ENCODE measurements at regions not wholly inside any gene's neighbourhood (a gene's known extent, or its start where the extent isn't known, plus 50 kb on each side); places are given as distances from the start of the nearest gene placed in this dataset.
"Not testable (repeated sequence)": the region's sequence is repeated elsewhere in the genome, so short reads cannot be mapped to it uniquely, and the experiment has no call there.

DNA sequence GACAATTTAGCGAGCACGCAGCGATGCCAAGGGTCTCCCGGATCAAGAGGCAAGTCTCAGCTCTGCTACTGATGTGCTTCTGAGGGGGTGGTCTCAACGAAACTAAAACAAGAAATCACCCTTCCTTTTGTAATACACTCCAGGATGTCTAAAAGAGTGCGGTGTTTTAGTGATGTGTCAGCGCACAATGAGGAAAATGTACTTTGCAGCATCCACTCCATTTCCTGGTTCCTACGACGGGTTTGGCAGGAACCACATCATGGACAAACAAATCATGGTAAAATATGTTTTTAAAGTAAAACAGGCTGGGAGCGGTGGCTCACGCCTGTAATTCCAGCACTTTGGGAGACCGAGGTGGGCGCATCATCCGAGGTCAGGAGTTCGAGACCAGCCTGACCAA, 154.0 kb upstream of the TSC22D1 start:
- TF ChIP-seq, protein P1, sequence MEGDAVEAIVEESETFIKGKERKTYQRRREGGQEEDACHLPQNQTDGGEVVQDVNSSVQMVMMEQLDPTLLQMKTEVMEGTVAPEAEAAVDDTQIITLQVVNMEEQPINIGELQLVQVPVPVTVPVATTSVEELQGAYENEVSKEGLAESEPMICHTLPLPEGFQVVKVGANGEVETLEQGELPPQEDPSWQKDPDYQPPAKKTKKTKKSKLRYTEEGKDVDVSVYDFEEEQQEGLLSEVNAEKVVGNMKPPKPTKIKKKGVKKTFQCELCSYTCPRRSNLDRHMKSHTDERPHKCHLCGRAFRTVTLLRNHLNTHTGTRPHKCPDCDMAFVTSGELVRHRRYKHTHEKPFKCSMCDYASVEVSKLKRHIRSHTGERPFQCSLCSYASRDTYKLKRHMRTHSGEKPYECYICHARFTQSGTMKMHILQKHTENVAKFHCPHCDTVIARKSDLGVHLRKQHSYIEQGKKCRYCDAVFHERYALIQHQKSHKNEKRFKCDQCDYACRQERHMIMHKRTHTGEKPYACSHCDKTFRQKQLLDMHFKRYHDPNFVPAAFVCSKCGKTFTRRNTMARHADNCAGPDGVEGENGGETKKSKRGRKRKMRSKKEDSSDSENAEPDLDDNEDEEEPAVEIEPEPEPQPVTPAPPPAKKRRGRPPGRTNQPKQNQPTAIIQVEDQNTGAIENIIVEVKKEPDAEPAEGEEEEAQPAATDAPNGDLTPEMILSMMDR (IDR thresholded peaks at IDR 0.05; ENCODE audit: insufficient read depth, low read length, missing control alignments) = no peak
- CTCF ChIA-PET = interaction anchor here (1.1 to 1.7 kb wide), 2 partner anchors 13 to 247 kb away, joined by 3 to 4 read pairs; no protein-coding TSS in a partner anchor

DNA sequence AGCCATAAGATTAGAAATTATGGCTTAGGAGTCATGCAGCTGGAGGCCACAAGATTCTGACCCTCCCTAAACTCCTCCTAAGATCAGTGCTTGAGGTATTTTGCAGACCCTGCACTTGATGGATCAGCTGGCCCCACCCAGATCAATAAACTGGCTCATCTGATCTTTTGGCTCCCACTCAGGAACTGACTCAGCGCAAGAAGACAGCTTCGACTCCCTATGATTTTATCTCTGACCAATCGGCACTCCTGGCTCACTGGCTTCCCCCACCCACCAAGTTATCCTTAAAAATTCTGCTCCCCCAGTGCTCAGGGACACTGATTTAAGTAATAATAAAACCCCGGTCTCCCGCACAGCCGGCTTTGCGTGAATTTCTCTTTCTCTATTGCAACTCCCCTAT, 151.5 kb upstream of the TSC22D1 start:
- POLR2A ChIA-PET; CTCF ChIA-PET; DNase-seq (ENCODE audit: low read depth, low spot score); H3K4me3 ChIP-seq (ENCODE audit: low read depth, low read length): not testable (repeated sequence)

More for the DNA sequence above, 154.0 kb upstream of the TSC22D1 start:
- DNase-seq (ENCODE audit: low read depth, low spot score) = no peak
- no peak overlapping the region for H3K4me3 ChIP-seq (ENCODE audit: low read depth, low read length)
- POLR2A ChIA-PET = no interaction called here

DNA sequence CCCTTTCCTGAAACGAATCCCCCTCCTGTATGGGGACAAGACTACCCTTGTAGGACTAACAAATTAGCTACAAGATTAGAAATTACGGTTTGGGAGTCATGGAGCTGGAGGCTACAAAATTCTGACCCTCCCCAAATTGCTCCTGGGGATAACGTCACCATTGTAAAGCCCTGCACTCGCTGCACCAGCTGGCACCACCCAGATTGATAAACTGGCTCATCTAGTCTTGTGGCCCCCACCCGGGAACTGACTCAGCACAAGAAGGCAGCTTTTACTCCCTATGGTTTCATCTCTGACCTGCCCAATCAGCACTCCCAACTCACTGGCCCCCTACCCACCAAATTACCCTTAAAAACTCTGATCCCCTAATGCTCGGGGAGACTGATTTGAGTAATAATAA, 150.6 kb upstream of the TSC22D1 start:
- DNase-seq (ENCODE audit: low read depth, low spot score) = no peak
- TF ChIP-seq, protein P1 (IDR thresholded peaks at IDR 0.05; ENCODE audit: insufficient read depth, low read length, missing control alignments) = no peak
- CTCF ChIA-PET = interaction anchor here (1.1 to 1.6 kb wide), 4 partner anchors 12 to 244 kb away, joined by 3 to 6 read pairs (median 4); no protein-coding TSS in a partner anchor
- POLR2A ChIA-PET = no interaction called here
- H3K4me3 ChIP-seq (ENCODE audit: low read depth, low read length) = no peak overlapping the region

DNA sequence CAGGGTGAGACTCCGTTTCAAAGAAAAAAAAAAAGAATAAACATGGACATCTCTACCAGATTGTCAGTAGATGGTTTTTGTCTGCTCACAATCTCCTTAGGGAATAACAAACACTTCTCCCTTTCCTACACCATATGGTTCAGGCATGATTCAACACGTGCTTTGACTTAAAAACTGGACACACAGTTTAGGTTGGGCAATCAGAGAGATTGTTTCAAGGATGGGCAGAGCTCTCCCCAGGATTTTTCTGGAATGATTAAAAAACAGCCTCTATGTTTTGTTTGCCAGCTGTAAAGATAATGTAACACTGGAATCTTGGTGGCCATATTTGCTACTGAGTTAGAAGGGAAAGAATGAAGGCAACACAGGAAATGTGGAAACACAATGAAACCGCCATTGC, 150.1 kb upstream of the TSC22D1 start:
- peak; percentile 87 for DNase-seq (ENCODE audit: low read depth, low spot score)
- ChIA-PET CTCF (interaction anchor here (1.1 to 1.6 kb wide), 4 partner anchors 12 to 244 kb away, joined by 3 to 6 read pairs (median 4); no protein-coding TSS in a partner anchor), POLR2A (interaction anchor here (0.7 kb wide), 1 partner anchor 293 kb away, joined by 3 read pairs; no protein-coding TSS in a partner anchor)
- H3K4me3 ChIP-seq (ENCODE audit: low read depth, low read length) = no peak overlapping the region
- TF ChIP-seq, protein P1 (IDR thresholded peaks at IDR 0.05; ENCODE audit: insufficient read depth, low read length, missing control alignments) = no peak

DNA sequence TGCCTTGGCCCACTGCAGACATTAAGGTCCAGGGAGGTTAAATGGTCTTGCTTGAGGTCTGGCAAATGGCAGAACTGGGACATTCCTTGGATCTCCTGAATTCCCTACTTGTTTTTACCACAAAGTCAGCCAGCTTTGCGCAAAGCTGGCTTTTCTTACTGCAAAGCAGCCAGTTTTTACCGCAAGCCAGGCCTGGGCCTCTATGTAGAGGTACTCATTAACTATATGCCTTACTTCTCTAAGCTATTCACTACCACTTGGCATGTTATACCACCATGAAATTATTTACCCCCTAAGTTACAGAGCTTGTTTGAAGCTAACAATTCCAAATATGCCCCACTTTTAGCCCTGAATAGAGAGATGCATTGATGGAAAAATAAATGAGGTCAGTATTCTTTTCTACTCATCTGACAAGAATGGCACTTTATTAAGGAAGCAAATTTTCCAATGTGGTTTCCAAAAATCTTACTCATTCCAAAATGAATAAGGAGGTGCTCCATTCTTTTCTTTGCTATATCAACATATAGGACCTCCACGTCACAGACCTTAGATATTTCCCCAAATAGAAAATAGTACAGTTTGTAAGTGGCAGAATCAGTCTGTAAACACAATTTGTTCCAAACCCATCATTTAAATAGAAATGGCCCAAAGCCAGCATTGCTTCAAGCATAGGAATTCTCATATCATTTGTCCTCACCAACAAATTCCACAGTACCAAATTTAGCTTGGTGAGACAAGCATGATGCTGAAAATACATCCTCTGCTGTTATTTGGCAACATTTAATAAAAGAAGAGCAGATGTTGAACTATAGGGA, 143.9 kb upstream of the TSC22D1 start:
- peak; percentile 93 for DNase-seq (ENCODE audit: low read depth, low spot score)
- TF ChIP-seq, protein P1 (IDR thresholded peaks at IDR 0.05; ENCODE audit: insufficient read depth, low read length, missing control alignments) = no peak
- H3K4me3 ChIP-seq (ENCODE audit: low read depth, low read length) = no peak overlapping the region
- CTCF ChIA-PET = interaction anchor here (0.9 to 1.1 kb wide), 3 partner anchors 9 to 235 kb away, joined by 3 read pairs; no protein-coding TSS in a partner anchor
- POLR2A ChIA-PET = no interaction called here

DNA sequence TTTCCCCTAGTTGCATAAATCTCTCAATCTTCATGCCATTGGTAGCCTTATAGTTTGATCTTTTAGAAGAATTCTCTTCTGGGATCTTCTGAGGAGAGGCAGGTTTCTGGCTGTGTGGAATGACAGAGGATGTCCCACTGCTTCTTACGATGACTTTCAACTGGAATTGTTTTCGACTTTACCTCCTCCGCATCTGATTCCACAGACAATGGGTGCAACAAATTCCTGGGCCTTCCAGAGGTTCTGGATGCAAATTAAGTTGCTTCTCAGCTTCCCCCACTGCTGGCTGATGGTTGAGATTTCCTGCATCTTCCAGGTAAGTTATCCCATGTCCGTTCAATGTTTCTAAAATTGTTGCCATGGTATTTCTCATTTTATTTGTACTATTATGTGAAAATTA, 142.3 kb upstream of the TSC22D1 start:
- TF ChIP-seq, protein P1 (IDR thresholded peaks at IDR 0.05; ENCODE audit: insufficient read depth, low read length, missing control alignments) = no peak

More for the DNA sequence above, 142.3 kb upstream of the TSC22D1 start:
- DNase-seq (ENCODE audit: low read depth, low spot score) = no peak
- CTCF ChIA-PET = no interaction called here
- POLR2A ChIA-PET = no interaction called here
- no peak overlapping the region for H3K4me3 ChIP-seq (ENCODE audit: low read depth, low read length)
